Stimulated activated CD4-positive, alpha-beta T cell treated with anti-CD3 and anti-CD28 coated beads, Interleukin-4, amount 100 ng/mL, for 24 hours (primary cell): ENCODE measurements at regions not wholly inside any gene's neighbourhood (a gene's known extent, or its start where the extent isn't known, plus 50 kb on each side); places are given as distances from the start of the nearest gene placed in this dataset.
"Not testable (repeated sequence)": the region's sequence is repeated elsewhere in the genome, so short reads cannot be mapped to it uniquely, and the experiment has no call there.

ENCODE experiments used
- DNase-seq: peaks from one replicate; pipeline ENCODE4 v3.0.0-alpha.2; 2020

- not testable (repeated sequence) for DNase-seq
These were observed 5507.7 kb upstream of the TPTE start for GRCh38 chr21:5013455-5014304.

GRCh38 chr21:5015187-5015586, 5506.2 kb upstream of the TPTE start:
- DNase-seq = not testable (repeated sequence)

- not testable (repeated sequence) for DNase-seq
These were observed 5502.3 kb upstream of the TPTE start for GRCh38 chr21:5019120-5019519.

GRCh38 chr21:5021815-5022214, 5499.6 kb upstream of the TPTE start:
- not testable (repeated sequence) for DNase-seq

- not testable (repeated sequence) for DNase-seq
These were observed 5499.1 kb upstream of the TPTE start for GRCh38 chr21:5022254-5022653.

GRCh38 chr21:5022748-5023147, 5498.6 kb upstream of the TPTE start:
- DNase-seq = not testable (repeated sequence)

- DNase-seq = not testable (repeated sequence)
These were observed 5486.2 kb upstream of the TPTE start for GRCh38 chr21:5035147-5035546.

- not testable (repeated sequence) for DNase-seq
These were observed 5485.8 kb upstream of the TPTE start for GRCh38 chr21:5035587-5035986.

- DNase-seq = not testable (repeated sequence)
These were observed 5483.6 kb upstream of the TPTE start for GRCh38 chr21:5037606-5038331.

GRCh38 chr21:5039926-5040325, 5481.5 kb upstream of the TPTE start:
- not testable (repeated sequence) for DNase-seq

GRCh38 chr21:5042583-5042982, 5478.8 kb upstream of the TPTE start:
- not testable (repeated sequence) for DNase-seq

- not testable (repeated sequence) for DNase-seq
These were observed 5476.6 kb upstream of the TPTE start for GRCh38 chr21:5044812-5045211.

GRCh38 chr21:5051303-5052018, 5469.9 kb upstream of the TPTE start:
- not testable (repeated sequence) for DNase-seq

- not testable (repeated sequence) for DNase-seq
These were observed 5466.2 kb upstream of the TPTE start for GRCh38 chr21:5055027-5055754.

GRCh38 chr21:5055996-5056962, 5465.1 kb upstream of the TPTE start:
- not testable (repeated sequence) for DNase-seq

- not testable (repeated sequence) for DNase-seq
These were observed 5464.3 kb upstream of the TPTE start for GRCh38 chr21:5057077-5057476.

GRCh38 chr21:5060364-5061083, 5460.9 kb upstream of the TPTE start:
- DNase-seq = not testable (repeated sequence)

- DNase-seq = not testable (repeated sequence)
These were observed 5456.7 kb upstream of the TPTE start for GRCh38 chr21:5064581-5065142.

GRCh38 chr21:5065240-5066211, 5455.9 kb upstream of the TPTE start:
- peak; percentile 65 for DNase-seq
